HepG2 (cell line): ENCODE measurements at regions not wholly inside any gene's neighbourhood (a gene's known extent, or its start where the extent isn't known, plus 50 kb on each side); places are given as distances from the start of the nearest gene placed in this dataset.

Experiments used
- CEBPB ChIP-seq: IDR thresholded peaks from 2 replicates; pipeline ENCODE4 v1.6.1; 2011; ENCODE audit warnings: low read depth, low read length, improper control_type of control experiment, borderline replicate concordance
- GFI1 ChIP-seq: sonication (generic); formaldehyde crosslinking; IDR thresholded peaks from 2 replicates; pipeline ENCODE4 v1.5.0; 2020; ENCODE audit warnings: missing genetic modification reagents, mild to moderate bottlenecking, borderline replicate concordance
- LCORL ChIP-seq, 2 experiments: fragments of 450-650 bp in 1 of 2; sonication (generic) in 1 of 2; formaldehyde crosslinking in 1 of 2; IDR thresholded peaks; 2 replicates each; pipeline versions ENCODE4 v1.5.0 to v1.6.1; 2017 to 2020; ENCODE audit warnings: antibody characterized with exemption in 1 of 2, missing genetic modification reagents in 1 of 2
- NR1H2 ChIP-seq: sonication (generic); formaldehyde crosslinking; IDR thresholded peaks from 2 replicates; pipeline ENCODE4 v1.8.1; 2022; ENCODE audit warnings: low read depth, missing genetic modification reagents, borderline replicate concordance
- POLR2A ChIP-seq, 2 experiments: IDR thresholded peaks; 2 replicates each; pipeline ENCODE4 v1.6.1; 2011; ENCODE audit warnings: low read depth in 2 of 2, low read length in 2 of 2, mild to moderate bottlenecking in 1 of 2, moderate library complexity in 1 of 2; ENCODE audit not compliant: insufficient read depth in 1 of 2
- RELA ChIP-seq: sonication (generic); formaldehyde crosslinking; IDR thresholded peaks from 2 replicates; pipeline ENCODE4 v1.4.0; 2020; ENCODE audit warnings: missing genetic modification reagents
- SAP130 ChIP-seq: IDR thresholded peaks from 2 replicates; pipeline ENCODE4 v1.6.1; 2016; ENCODE audit warnings: low read depth
- SP140L ChIP-seq: sonication (generic); formaldehyde crosslinking; IDR thresholded peaks from 2 replicates; pipeline ENCODE4 v1.4.0; 2020; ENCODE audit warnings: missing genetic modification reagents, borderline replicate concordance
- TBX3 ChIP-seq: fragments of 450-650 bp; IDR thresholded peaks from 2 replicates; pipeline ENCODE4 v1.6.1; 2017; ENCODE audit warnings: antibody characterized with exemption, mild to moderate bottlenecking, inconsistent platforms, borderline replicate concordance
- TEAD2 ChIP-seq: sonication (generic); formaldehyde crosslinking; IDR thresholded peaks from 2 replicates; pipeline ENCODE4 v1.9.0; 2021; ENCODE audit warnings: missing genetic modification reagents
- ZKSCAN5 ChIP-seq: sonication (generic); formaldehyde crosslinking; IDR thresholded peaks from 2 replicates; pipeline ENCODE4 v1.5.1; 2020; ENCODE audit warnings: mild to moderate bottlenecking, missing genetic modification reagents
- ZNF260 ChIP-seq: sonication (generic); formaldehyde crosslinking; IDR thresholded peaks from 2 replicates; pipeline ENCODE4 v1.4.0; 2020; ENCODE audit warnings: missing genetic modification reagents, low read depth, mild to moderate bottlenecking, borderline replicate concordance
- ZNF274 ChIP-seq: sonication (generic); formaldehyde crosslinking; IDR thresholded peaks from 2 replicates; pipeline ENCODE4 v1.5.1; 2020; ENCODE audit warnings: mild to moderate bottlenecking, missing genetic modification reagents
- ZNF282 ChIP-seq: fragments of 450-650 bp; IDR thresholded peaks from 2 replicates; pipeline ENCODE4 v1.6.1; 2018; ENCODE audit not compliant: partially characterized antibody
- ZNF430 ChIP-seq: sonication (generic); formaldehyde crosslinking; IDR thresholded peaks from 2 replicates; pipeline ENCODE4 v1.9.0; 2021; ENCODE audit warnings: mild to moderate bottlenecking, missing genetic modification reagents
- ZNF510 ChIP-seq: sonication (generic); formaldehyde crosslinking; IDR thresholded peaks from 2 replicates; pipeline ENCODE4 v1.4.0; 2020; ENCODE audit warnings: low read depth, mild to moderate bottlenecking, missing genetic modification reagents
- ZNF598 ChIP-seq: sonication (generic); formaldehyde crosslinking; IDR thresholded peaks from 2 replicates; pipeline ENCODE4 v1.5.1; 2020; ENCODE audit warnings: mild to moderate bottlenecking, missing genetic modification reagents, borderline replicate concordance
- ZNF775 ChIP-seq: sonication (generic); formaldehyde crosslinking; IDR thresholded peaks from 2 replicates; pipeline ENCODE4 v1.4.0; 2020; ENCODE audit warnings: missing genetic modification reagents, mild to moderate bottlenecking, moderate library complexity, borderline replicate concordance
- TF ChIP-seq, protein P1 (sequence below): sonication (generic); formaldehyde crosslinking; IDR thresholded peaks from 2 replicates; pipeline ENCODE4 v1.5.0; 2020; ENCODE audit warnings: missing genetic modification reagents
- TF ChIP-seq, protein P2 (sequence below): sonication (generic); formaldehyde crosslinking; IDR thresholded peaks from 2 replicates; pipeline ENCODE4 v1.4.0; 2020; ENCODE audit warnings: missing genetic modification reagents, mild to moderate bottlenecking, borderline replicate concordance
- TF ChIP-seq, protein P3 (sequence below): sonication (generic); formaldehyde crosslinking; conservative IDR thresholded peaks from 2 replicates; pipeline ENCODE4 v1.8.0; 2022; ENCODE audit warnings: low read depth, missing genetic modification reagents
- TF ChIP-seq, protein P4 (sequence below), 2 experiments: fragments of 450-650 bp in 1 of 2; sonication (generic) in 1 of 2; formaldehyde crosslinking; IDR thresholded peaks; 2 replicates each; pipeline versions ENCODE4 v1.5.0 to v1.8.0; 2020 to 2022; ENCODE audit warnings: mild to moderate bottlenecking in 1 of 2, missing genetic modification reagents in 1 of 2

DNA sequence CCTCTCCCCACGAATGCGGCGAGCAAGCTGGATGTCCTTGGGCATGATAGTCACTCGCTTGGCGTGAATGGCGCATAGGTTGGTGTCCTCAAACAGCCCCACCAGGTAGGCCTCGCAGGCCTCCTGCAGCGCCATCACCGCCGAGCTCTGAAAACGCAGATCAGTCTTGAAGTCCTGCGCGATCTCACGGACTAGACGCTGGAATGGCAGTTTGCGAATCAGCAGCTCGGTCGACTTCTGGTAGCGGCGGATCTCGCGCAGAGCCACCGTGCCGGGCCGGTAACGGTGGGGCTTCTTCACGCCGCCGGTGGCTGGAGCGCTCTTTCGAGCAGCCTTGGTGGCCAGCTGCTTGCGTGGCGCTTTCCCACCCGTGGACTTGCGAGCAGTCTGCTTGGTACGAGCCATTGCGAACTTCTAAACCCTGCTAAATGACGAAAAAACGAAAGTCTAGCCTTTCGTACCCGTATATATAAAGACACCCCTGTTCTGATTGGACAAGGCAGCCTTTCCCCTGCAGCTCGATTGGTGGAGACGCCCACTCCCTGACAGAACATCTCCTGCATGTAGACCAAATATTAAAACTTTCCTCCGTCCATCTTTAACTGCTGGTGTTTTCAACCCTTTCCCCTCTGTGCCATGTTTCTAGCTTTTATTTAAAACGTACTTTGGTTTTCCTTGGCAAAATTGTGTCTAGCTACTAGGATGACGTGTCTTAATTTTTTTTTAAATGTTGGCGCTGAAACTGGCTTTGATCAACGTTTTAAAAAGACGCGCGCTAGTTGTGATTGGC is 109.8 kb downstream of the HFE start (continued):
- no peak; the same call in 1 of the 2 replicates for TF ChIP-seq ZKSCAN5 (CRISPR knock-in tag)
- no peak for TF ChIP-seq LCORL (IDR thresholded peaks at IDR 0.05)
- no peak for TF ChIP-seq LCORL (CRISPR knock-in tag; IDR thresholded peaks at IDR 0.05)
- peak; percentile 65; the same call in 1 of the 2 replicates for TF ChIP-seq RELA
- peak; percentile 85; the same call in 1 of the 2 replicates for TF ChIP-seq ZNF598 (CRISPR knock-in tag)
- TF ChIP-seq TBX3: no peak
- TF ChIP-seq, protein P1, sequence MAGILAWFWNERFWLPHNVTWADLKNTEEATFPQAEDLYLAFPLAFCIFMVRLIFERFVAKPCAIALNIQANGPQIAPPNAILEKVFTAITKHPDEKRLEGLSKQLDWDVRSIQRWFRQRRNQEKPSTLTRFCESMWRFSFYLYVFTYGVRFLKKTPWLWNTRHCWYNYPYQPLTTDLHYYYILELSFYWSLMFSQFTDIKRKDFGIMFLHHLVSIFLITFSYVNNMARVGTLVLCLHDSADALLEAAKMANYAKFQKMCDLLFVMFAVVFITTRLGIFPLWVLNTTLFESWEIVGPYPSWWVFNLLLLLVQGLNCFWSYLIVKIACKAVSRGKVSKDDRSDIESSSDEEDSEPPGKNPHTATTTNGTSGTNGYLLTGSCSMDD (CRISPR knock-in tag): no peak; the same call in 1 of the 2 replicates
- no peak for TF ChIP-seq ZNF775
- TF ChIP-seq GFI1 (CRISPR knock-in tag): peak; percentile 58
- TF ChIP-seq POLR2A (IDR thresholded peaks at IDR 0.05; ENCODE audit: insufficient read depth in 1 of 2, low read depth in 2 of 2, low read length in 2 of 2): peak; percentile 99
- TF ChIP-seq, protein P2, sequence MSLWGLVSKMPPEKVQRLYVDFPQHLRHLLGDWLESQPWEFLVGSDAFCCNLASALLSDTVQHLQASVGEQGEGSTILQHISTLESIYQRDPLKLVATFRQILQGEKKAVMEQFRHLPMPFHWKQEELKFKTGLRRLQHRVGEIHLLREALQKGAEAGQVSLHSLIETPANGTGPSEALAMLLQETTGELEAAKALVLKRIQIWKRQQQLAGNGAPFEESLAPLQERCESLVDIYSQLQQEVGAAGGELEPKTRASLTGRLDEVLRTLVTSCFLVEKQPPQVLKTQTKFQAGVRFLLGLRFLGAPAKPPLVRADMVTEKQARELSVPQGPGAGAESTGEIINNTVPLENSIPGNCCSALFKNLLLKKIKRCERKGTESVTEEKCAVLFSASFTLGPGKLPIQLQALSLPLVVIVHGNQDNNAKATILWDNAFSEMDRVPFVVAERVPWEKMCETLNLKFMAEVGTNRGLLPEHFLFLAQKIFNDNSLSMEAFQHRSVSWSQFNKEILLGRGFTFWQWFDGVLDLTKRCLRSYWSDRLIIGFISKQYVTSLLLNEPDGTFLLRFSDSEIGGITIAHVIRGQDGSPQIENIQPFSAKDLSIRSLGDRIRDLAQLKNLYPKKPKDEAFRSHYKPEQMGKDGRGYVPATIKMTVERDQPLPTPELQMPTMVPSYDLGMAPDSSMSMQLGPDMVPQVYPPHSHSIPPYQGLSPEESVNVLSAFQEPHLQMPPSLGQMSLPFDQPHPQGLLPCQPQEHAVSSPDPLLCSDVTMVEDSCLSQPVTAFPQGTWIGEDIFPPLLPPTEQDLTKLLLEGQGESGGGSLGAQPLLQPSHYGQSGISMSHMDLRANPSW (CRISPR knock-in tag): no peak
- TF ChIP-seq SP140L: no peak
- TF ChIP-seq ZNF260 (CRISPR knock-in tag): no peak
- no peak for TF ChIP-seq NR1H2 (CRISPR knock-in tag)
- peak; percentile 89 for TF ChIP-seq SAP130 (CRISPR knock-in tag)
- peak; percentile 92; the same call in 1 of the 2 replicates for TF ChIP-seq ZNF274 (CRISPR knock-in tag)
- TF ChIP-seq, protein P3, sequence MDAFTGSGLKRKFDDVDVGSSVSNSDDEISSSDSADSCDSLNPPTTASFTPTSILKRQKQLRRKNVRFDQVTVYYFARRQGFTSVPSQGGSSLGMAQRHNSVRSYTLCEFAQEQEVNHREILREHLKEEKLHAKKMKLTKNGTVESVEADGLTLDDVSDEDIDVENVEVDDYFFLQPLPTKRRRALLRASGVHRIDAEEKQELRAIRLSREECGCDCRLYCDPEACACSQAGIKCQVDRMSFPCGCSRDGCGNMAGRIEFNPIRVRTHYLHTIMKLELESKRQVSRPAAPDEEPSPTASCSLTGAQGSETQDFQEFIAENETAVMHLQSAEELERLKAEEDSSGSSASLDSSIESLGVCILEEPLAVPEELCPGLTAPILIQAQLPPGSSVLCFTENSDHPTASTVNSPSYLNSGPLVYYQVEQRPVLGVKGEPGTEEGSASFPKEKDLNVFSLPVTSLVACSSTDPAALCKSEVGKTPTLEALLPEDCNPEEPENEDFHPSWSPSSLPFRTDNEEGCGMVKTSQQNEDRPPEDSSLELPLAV (CRISPR knock-in tag): no peak
- TF ChIP-seq ZNF430: 0 out of 2 replicates have a peak, but pooled peaks have one; percentile 42
- TF ChIP-seq CEBPB: no peak
- peak; percentile 76; the same call in 1 of the 2 replicates for TF ChIP-seq TEAD2 (CRISPR knock-in tag)
- no peak for TF ChIP-seq ZNF510 (CRISPR knock-in tag)
- TF ChIP-seq, protein P4, sequence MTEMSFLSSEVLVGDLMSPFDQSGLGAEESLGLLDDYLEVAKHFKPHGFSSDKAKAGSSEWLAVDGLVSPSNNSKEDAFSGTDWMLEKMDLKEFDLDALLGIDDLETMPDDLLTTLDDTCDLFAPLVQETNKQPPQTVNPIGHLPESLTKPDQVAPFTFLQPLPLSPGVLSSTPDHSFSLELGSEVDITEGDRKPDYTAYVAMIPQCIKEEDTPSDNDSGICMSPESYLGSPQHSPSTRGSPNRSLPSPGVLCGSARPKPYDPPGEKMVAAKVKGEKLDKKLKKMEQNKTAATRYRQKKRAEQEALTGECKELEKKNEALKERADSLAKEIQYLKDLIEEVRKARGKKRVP (CRISPR knock-in tag; IDR thresholded peaks at IDR 0.05): peak in 1 of 2 experiments; percentile 70; a peak in 1 of 4 replicates
- no peak for TF ChIP-seq ZNF282
